ENCODE measurements at regions not wholly inside any gene's neighbourhood (a gene's known extent, or its start where the extent isn't known, plus 50 kb on each side); places are given as distances from the start of the nearest gene placed in this dataset.
"Not testable (repeated sequence)": the region's sequence is repeated elsewhere in the genome, so short reads cannot be mapped to it uniquely, and the experiment has no call there.

GRCh38 chr14:19172745-19173144 lies 205.5 kb downstream of the POTEM start:
- TF ChIP-seq, protein P1, sequence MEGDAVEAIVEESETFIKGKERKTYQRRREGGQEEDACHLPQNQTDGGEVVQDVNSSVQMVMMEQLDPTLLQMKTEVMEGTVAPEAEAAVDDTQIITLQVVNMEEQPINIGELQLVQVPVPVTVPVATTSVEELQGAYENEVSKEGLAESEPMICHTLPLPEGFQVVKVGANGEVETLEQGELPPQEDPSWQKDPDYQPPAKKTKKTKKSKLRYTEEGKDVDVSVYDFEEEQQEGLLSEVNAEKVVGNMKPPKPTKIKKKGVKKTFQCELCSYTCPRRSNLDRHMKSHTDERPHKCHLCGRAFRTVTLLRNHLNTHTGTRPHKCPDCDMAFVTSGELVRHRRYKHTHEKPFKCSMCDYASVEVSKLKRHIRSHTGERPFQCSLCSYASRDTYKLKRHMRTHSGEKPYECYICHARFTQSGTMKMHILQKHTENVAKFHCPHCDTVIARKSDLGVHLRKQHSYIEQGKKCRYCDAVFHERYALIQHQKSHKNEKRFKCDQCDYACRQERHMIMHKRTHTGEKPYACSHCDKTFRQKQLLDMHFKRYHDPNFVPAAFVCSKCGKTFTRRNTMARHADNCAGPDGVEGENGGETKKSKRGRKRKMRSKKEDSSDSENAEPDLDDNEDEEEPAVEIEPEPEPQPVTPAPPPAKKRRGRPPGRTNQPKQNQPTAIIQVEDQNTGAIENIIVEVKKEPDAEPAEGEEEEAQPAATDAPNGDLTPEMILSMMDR (IDR thresholded peaks at IDR 0.05) = not testable (repeated sequence)
- TF ChIP-seq POLR2A (IDR thresholded peaks at IDR 0.05) = not testable (repeated sequence)

Measured in lower leg skin (tissue), 3 donors.